ENCODE measurements at regions not wholly inside any gene's neighbourhood (a gene's known extent, or its start where the extent isn't known, plus 50 kb on each side); places are given as distances from the start of the nearest gene placed in this dataset.

DNA sequence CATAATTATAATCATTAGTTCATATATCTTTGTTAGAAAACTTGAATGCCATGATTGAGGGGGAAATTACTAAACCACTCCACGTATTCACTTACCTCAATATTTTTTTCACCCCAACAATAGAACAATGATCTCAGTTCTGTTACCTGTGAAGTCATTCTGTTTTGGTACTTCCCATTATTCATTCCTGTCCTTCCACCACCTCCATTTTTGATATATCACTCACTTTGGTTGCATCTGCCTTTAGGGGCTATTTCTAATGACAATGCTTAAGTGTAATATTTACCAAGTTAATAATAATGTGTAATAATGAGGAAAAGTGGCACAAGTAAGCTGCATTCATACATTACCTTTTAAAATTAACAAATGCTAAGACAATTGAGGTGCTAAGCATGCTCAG is 218.4 kb downstream of the SPATA31D1 start:
- H3K27me3 ChIP-seq (ENCODE audit: insufficient read depth, low read length) = no peaks in the 10 kb centered on the region
- H3K9me2 ChIP-seq (ENCODE audit: insufficient read depth) = no peaks in the 10 kb centered on the region
- ATAC-seq = no peak
- no peaks in the 10 kb centered on the region for H3K79me2 ChIP-seq (ENCODE audit: insufficient read depth, low read length)
- H3K9ac ChIP-seq (ENCODE audit: low read length) = no peak overlapping the region
- TF ChIP-seq ZFX (IDR thresholded peaks at IDR 0.05) (no peak), POLR2AphosphoS5 (IDR thresholded peaks at IDR 0.05; ENCODE audit: low read depth, low read length) (no peak), EZH2phosphoT487 (IDR thresholded peaks at IDR 0.05; ENCODE audit: borderline replicate concordance) (no peak), SP1 (IDR thresholded peaks at IDR 0.05; ENCODE audit: low read depth) (no peak), CTCF (IDR thresholded peaks at IDR 0.05 in 2 of 3, conservative IDR thresholded peaks at IDR 0.05 in 1 of 3; ENCODE audit: borderline replicate concordance in 1 of 3, insufficient read depth in 1 of 3, low read depth in 2 of 3, low read length in 2 of 3) (no peak), ZNF274 (IDR thresholded peaks at IDR 0.05; ENCODE audit: low read depth, low read length) (no peak), ATF3 (IDR thresholded peaks at IDR 0.05) (no peak), RAD21 (IDR thresholded peaks at IDR 0.05; ENCODE audit: low read depth) (no peak), YY1 (IDR thresholded peaks at IDR 0.05; ENCODE audit: extremely low read depth, insufficient replicate concordance, low read depth, low read length) (no peak), ELF1 (IDR thresholded peaks at IDR 0.05; ENCODE audit: borderline replicate concordance, low read depth) (no peak), JUND (IDR thresholded peaks at IDR 0.05) (no peak), CBX3 (IDR thresholded peaks at IDR 0.05; ENCODE audit: low read depth) (no peak), TCF7L2 (IDR thresholded peaks at IDR 0.05; ENCODE audit: borderline replicate concordance, extremely low read depth, insufficient read depth, insufficient read length) (no peak), POLR2A (IDR thresholded peaks at IDR 0.05; ENCODE audit: borderline replicate concordance, extremely low read depth, insufficient read depth, insufficient read length) (no peak), CEBPB (IDR thresholded peaks at IDR 0.05; ENCODE audit: low read depth) (no peak), EZH2 (IDR thresholded peaks at IDR 0.05) (no peak)
- TF ChIP-seq, protein P1, sequence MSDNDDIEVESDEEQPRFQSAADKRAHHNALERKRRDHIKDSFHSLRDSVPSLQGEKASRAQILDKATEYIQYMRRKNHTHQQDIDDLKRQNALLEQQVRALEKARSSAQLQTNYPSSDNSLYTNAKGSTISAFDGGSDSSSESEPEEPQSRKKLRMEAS (IDR thresholded peaks at IDR 0.05) = no peak
- H3K27ac ChIP-seq (ENCODE audit: low read depth, low read length) = no peak overlapping the region
- CTCF ChIA-PET = no interaction called here
- no peak overlapping the region for H3K4me2 ChIP-seq (ENCODE audit: low read length)
- no peaks in the 10 kb centered on the region for H3K4me1 ChIP-seq (ENCODE audit: control insufficient read depth in 1 of 2, insufficient read depth in 2 of 2, low read length in 2 of 2)
- H3K36me3 ChIP-seq (ENCODE audit: control insufficient read depth in 1 of 2, insufficient read depth in 2 of 2, low read length in 2 of 2) = no peaks in the 10 kb centered on the region
- POLR2A ChIA-PET = no interaction called here
- H4K20me1 ChIP-seq (ENCODE audit: insufficient read depth) = no peaks in the 10 kb centered on the region
- intact Hi-C loops (cut with micrococcal nuclease) = no loop called here
- H2AFZ ChIP-seq (ENCODE audit: low read depth, low read length, poor library complexity, severe bottlenecking) = no peak overlapping the region
- no peaks in the 10 kb centered on the region for H3K9me3 ChIP-seq (ENCODE audit: control insufficient read depth in 1 of 2, insufficient read depth in 1 of 2, low read depth in 1 of 2, low read length in 2 of 2)
- RAD21 ChIA-PET (ENCODE audit: low non-redundant PET in 1 of 2, low total read pairs in 2 of 2, uncharacterized antibody in 2 of 2, unreplicated experiment in 2 of 2) = no interaction called here
- BruUV-seq (replicated peaks) = no TSS peak
- H3K4me3 ChIP-seq (replicated peaks in 1 of 2; ENCODE audit: low read depth in 1 of 2, low read length in 2 of 2) = no peak overlapping the region
- DNase-seq (ENCODE audit: low read depth, low spot score) = no peak
